H9 (cell line): ENCODE measurements at regions not wholly inside any gene's neighbourhood (a gene's known extent, or its start where the extent isn't known, plus 50 kb on each side); places are given as distances from the start of the nearest gene placed in this dataset.

Experiments
- DNase-seq: peaks from one replicate; pipeline ENCODE4 v3.0.0-alpha.2; 2017
- H2AFZ ChIP-seq: one replicate; pipeline ENCODE4 v1.6.1; 2013; ENCODE audit warnings: mild to moderate bottlenecking, low read length, control low read depth, moderate library complexity
- H2AK5ac ChIP-seq: 2 replicates; pipeline ENCODE4 v1.6.1; 2013; ENCODE audit warnings: low read length, control low read depth, mixed read lengths; ENCODE audit not compliant: insufficient read length
- H2BK120ac ChIP-seq: one replicate; pipeline ENCODE4 v1.6.1; 2013; ENCODE audit warnings: low read depth, mild to moderate bottlenecking, low read length, control low read depth, inconsistent platforms; ENCODE audit not compliant: poor library complexity, severe bottlenecking
- H2BK12ac ChIP-seq: 2 replicates; pipeline ENCODE4 v1.6.1; 2013; ENCODE audit warnings: low read length, control low read depth, mixed read lengths, low read depth; ENCODE audit not compliant: insufficient read length
- H2BK15ac ChIP-seq: 2 replicates; pipeline ENCODE4 v1.6.1; 2013; ENCODE audit warnings: low read depth, low read length, control low read depth
- H2BK20ac ChIP-seq: one replicate; pipeline ENCODE4 v1.6.1; 2013; ENCODE audit warnings: low read depth, mild to moderate bottlenecking, low read length, control low read depth, inconsistent platforms; ENCODE audit not compliant: poor library complexity, severe bottlenecking
- H2BK5ac ChIP-seq: 2 replicates; pipeline ENCODE4 v1.6.1; 2013; ENCODE audit warnings: low read length, control low read depth, mixed read lengths; ENCODE audit not compliant: insufficient read length
- H3K14ac ChIP-seq: 2 replicates; pipeline ENCODE4 v1.6.1; 2013; ENCODE audit warnings: low read length, control low read depth; ENCODE audit not compliant: insufficient read depth
- H3K18ac ChIP-seq: 2 replicates; pipeline ENCODE4 v1.6.1; 2013; ENCODE audit warnings: low read depth, mild to moderate bottlenecking, mixed read lengths, low read length, control low read depth; ENCODE audit not compliant: insufficient read length
- H3K23ac ChIP-seq: 2 replicates; pipeline ENCODE4 v1.6.1; 2013; ENCODE audit warnings: low read length, control low read depth, mixed read lengths, low read depth; ENCODE audit not compliant: insufficient read length
- H3K23me2 ChIP-seq: 2 replicates; pipeline ENCODE4 v1.6.1; 2013; ENCODE audit warnings: low read depth, mild to moderate bottlenecking, mixed read lengths, low read length, control low read depth; ENCODE audit not compliant: insufficient read length, poor library complexity, severe bottlenecking
- H3K27ac ChIP-seq: 2 replicates; pipeline ENCODE4 v1.5.1; 2013; ENCODE audit warnings: low read length, control low read depth, mixed read lengths, low read depth; ENCODE audit not compliant: insufficient read length
- H3K27me3 ChIP-seq: 2 replicates; pipeline ENCODE4 v1.6.1; 2013; ENCODE audit warnings: low read length, control low read depth, inconsistent platforms; ENCODE audit not compliant: insufficient read depth
- H3K4ac ChIP-seq: 2 replicates; pipeline ENCODE4 v1.6.1; 2013; ENCODE audit warnings: low read depth, mild to moderate bottlenecking, control low read depth, inconsistent platforms, low read length, moderate library complexity
- H3K4me1 ChIP-seq: 2 replicates; pipeline ENCODE4 v1.6.1; 2013; ENCODE audit warnings: low read length, control low read depth, inconsistent platforms; ENCODE audit not compliant: insufficient read depth
- H3K4me2 ChIP-seq: 2 replicates; pipeline ENCODE4 v1.6.1; 2013; ENCODE audit warnings: low read length, control low read depth, mixed read lengths; ENCODE audit not compliant: insufficient read length, insufficient read depth
- H3K56ac ChIP-seq: 2 replicates; pipeline ENCODE4 v1.6.1; 2013; ENCODE audit warnings: low read depth, mild to moderate bottlenecking, mixed read lengths, low read length, control low read depth; ENCODE audit not compliant: insufficient read length
- H3K79me1 ChIP-seq: 2 replicates; pipeline ENCODE4 v1.6.1; 2013; ENCODE audit warnings: low read depth, mild to moderate bottlenecking, moderate library complexity, low read length, control low read depth, inconsistent platforms; ENCODE audit not compliant: insufficient read depth, poor library complexity, severe bottlenecking
- H3K79me2 ChIP-seq: 2 replicates; pipeline ENCODE4 v1.6.1; 2013; ENCODE audit warnings: low read length, control low read depth, inconsistent platforms; ENCODE audit not compliant: insufficient read depth
- H3K9ac ChIP-seq: 2 replicates; pipeline ENCODE4 v1.6.1; 2013; ENCODE audit warnings: low read length, control low read depth, mixed read lengths; ENCODE audit not compliant: insufficient read length; ENCODE audit errors: extremely low read depth
- H3K9me3 ChIP-seq: one replicate; pipeline ENCODE4 v1.6.1; 2013; ENCODE audit warnings: low read depth, low read length, inconsistent platforms; ENCODE audit not compliant: control insufficient read depth
- H3T11ph ChIP-seq: one replicate; pipeline ENCODE4 v1.6.1; 2013; ENCODE audit warnings: mild to moderate bottlenecking, low read length, control low read depth, inconsistent platforms
- H4K20me1 ChIP-seq: one replicate; pipeline ENCODE4 v1.6.1; 2013; ENCODE audit not compliant: control insufficient read depth, insufficient read length, insufficient read depth
- H4K5ac ChIP-seq: 2 replicates; pipeline ENCODE4 v1.6.1; 2013; ENCODE audit warnings: low read depth, mild to moderate bottlenecking, mixed read lengths, low read length, control low read depth; ENCODE audit not compliant: insufficient read length
- H4K8ac ChIP-seq: replicated peaks from 2 replicates; pipeline ENCODE4 v1.6.1; 2013; ENCODE audit warnings: low read length, control low read depth, mixed read lengths, low read depth; ENCODE audit not compliant: insufficient read length
- H4K91ac ChIP-seq: 2 replicates; pipeline ENCODE4 v1.6.1; 2013; ENCODE audit warnings: low read depth, mild to moderate bottlenecking, moderate library complexity, mixed read lengths, low read length, control low read depth; ENCODE audit not compliant: insufficient read length
- H3K27ac Mint-ChIP-seq, 3 experiments: 2 replicates in 2 of 3; 3 replicates in 1 of 3; pipeline ENCODE4 v1.8.0; 2020 to 2021; ENCODE audit warnings: mixed read lengths in 3 of 3, mild to moderate bottlenecking in 1 of 3, moderate library complexity in 1 of 3
- H3K27me3 Mint-ChIP-seq: 2 replicates; pipeline ENCODE4 v1.8.0; 2021; ENCODE audit warnings: low read depth, mild to moderate bottlenecking, moderate library complexity, mixed read lengths
- H3K36me3 Mint-ChIP-seq, 3 experiments: 2 replicates in 2 of 3; 3 replicates in 1 of 3; pipeline ENCODE4 v1.8.0; 2020 to 2021; ENCODE audit warnings: low read depth in 3 of 3, mixed read lengths in 3 of 3; ENCODE audit not compliant: insufficient read depth in 1 of 3
- H3K4me1 Mint-ChIP-seq, 2 experiments: 2 replicates each; pipeline ENCODE4 v1.8.0; 2020; ENCODE audit warnings: mixed read lengths in 2 of 2
- H3K4me3 Mint-ChIP-seq, 2 experiments: 2 replicates in 1 of 2; 3 replicates in 1 of 2; pipeline ENCODE4 v1.8.0; 2020 to 2021; ENCODE audit warnings: mild to moderate bottlenecking in 2 of 2, mixed read lengths in 2 of 2, moderate library complexity in 1 of 2
- H3K9me3 Mint-ChIP-seq, 2 experiments: 2 replicates in 1 of 2; 3 replicates in 1 of 2; pipeline ENCODE4 v1.8.0; 2020; ENCODE audit warnings: mild to moderate bottlenecking in 2 of 2, mixed read lengths in 2 of 2, moderate library complexity in 1 of 2
- CTCF ChIP-seq: fragments of 200-600 bp; sonication (generic); conservative IDR thresholded peaks from 3 replicates; pipeline ENCODE4 v1.8.0; 2021; ENCODE audit warnings: antibody characterized with exemption, mild to moderate bottlenecking

- Histone ChIP-seq H4K91ac (no peak overlapping the region), H2BK15ac (no peak overlapping the region), H3K79me1 (no peaks in the 10 kb centered on the region), H3K9me3 (no peaks in the 10 kb centered on the region), H3K9ac (no peak overlapping the region), H3K4me1 (no peaks in the 10 kb centered on the region; the same call in 1 of the 2 replicates), H3K18ac (no peak overlapping the region), H2AK5ac (no peak overlapping the region), H2BK20ac (no peak overlapping the region), H3T11ph (no peak overlapping the region), H3K4ac (no peak overlapping the region), H3K56ac (no peak overlapping the region), H3K27ac (no peak overlapping the region), H2BK120ac (no peak overlapping the region), H4K20me1 (no peaks in the 10 kb centered on the region), H4K5ac (no peak overlapping the region), H3K4me2 (no peak overlapping the region), H3K23ac (no peak overlapping the region), H3K27me3 (no peaks in the 10 kb centered on the region), H3K79me2 (no peaks in the 10 kb centered on the region), H2BK12ac (no peak overlapping the region), H3K23me2 (no peaks in the 10 kb centered on the region), H4K8ac (no peak overlapping the region), H2BK5ac (no peak overlapping the region), H3K14ac (no peak overlapping the region), H2AFZ (no peak overlapping the region)
- H3K4me3 Mint-ChIP-seq = no peak overlapping the region
- H3K4me1 Mint-ChIP-seq = peaks cover 26 to 32% of the 10 kb centered on the region in 2 experiments
- no peaks in the 10 kb centered on the region for H3K36me3 Mint-ChIP-seq
- TF ChIP-seq CTCF = no peak
- no peak overlapping the region for H3K27ac Mint-ChIP-seq
- H3K27me3 Mint-ChIP-seq = no peaks in the 10 kb centered on the region
- DNase-seq = no peak
- H3K9me3 Mint-ChIP-seq = no peaks in the 10 kb centered on the region
These were observed 337.5 kb upstream of the LRRC7 start for GRCh38 chr1:69230208-69230607.
